Head of caudate nucleus (tissue), 42 donors: ENCODE measurements at regions not wholly inside any gene's neighbourhood (a gene's known extent, or its start where the extent isn't known, plus 50 kb on each side); places are given as distances from the start of the nearest gene placed in this dataset.

Source experiments
- DNase-seq, 42 donors: peaks; one replicate each; pipeline versions ENCODE4 v3.0.0 to v3.0.0-alpha.2; 2020 to 2021; ENCODE audit warnings: mixed read lengths in 7 of 42
- intact Hi-C: fragments of 100-400 bp; cut with DNase I; formaldehyde crosslinking; loops from one replicate; pipeline ENCODE4 v1.15.0; 2022

- DNase-seq = peak in 3 of 42 donors; percentile 22 to 25 (median 22)
- intact Hi-C loops = no loop called here
Observed at GRCh38 chr18:59083136-59083818, 56.4 kb upstream of the SEC11C start.

GRCh38 chr18:59085126-59085794, 54.4 kb upstream of the SEC11C start:
- intact Hi-C loops = loop anchor here (5.0 kb wide), 1 partner anchor 37 kb away; no protein-coding TSS in a partner anchor
- DNase-seq = no peak

- intact Hi-C loops = loop anchor here (5.0 kb wide), 1 partner anchor 37 kb away; no protein-coding TSS in a partner anchor
- no peak for DNase-seq
Observed at GRCh38 chr18:59085797-59086196, 53.9 kb upstream of the SEC11C start.

GRCh38 chr18:59086522-59086921, 53.2 kb upstream of the SEC11C start:
- no peak for DNase-seq
- intact Hi-C loops = loop anchor here (5.0 kb wide), 1 partner anchor 36 kb away; no protein-coding TSS in a partner anchor

- DNase-seq = no peak
Observed at GRCh38 chr18:59087391-59087790, 52.3 kb upstream of the SEC11C start.

More at GRCh38 chr18:59087391-59087790, 52.3 kb upstream of the SEC11C start:
- intact Hi-C loops = loop anchor here (5.0 kb wide), 1 partner anchor 35 kb away; no protein-coding TSS in a partner anchor
